Muscle layer of colon (tissue), 2 donors: ENCODE measurements at regions not wholly inside any gene's neighbourhood (a gene's known extent, or its start where the extent isn't known, plus 50 kb on each side); places are given as distances from the start of the nearest gene placed in this dataset.

Source experiments
- H3K27ac ChIP-seq: one replicate; pipeline ENCODE4 v1.7.0; 2013; ENCODE audit warnings: low read depth, mild to moderate bottlenecking, low read length, moderate library complexity
- H3K27me3 ChIP-seq, 2 donors: one replicate each; pipeline ENCODE4 v1.7.0; 2013; ENCODE audit warnings: low read length in 2 of 2, mild to moderate bottlenecking in 2 of 2; ENCODE audit not compliant: insufficient read depth in 2 of 2, control insufficient read depth in 1 of 2
- H3K36me3 ChIP-seq: one replicate; pipeline ENCODE4 v1.7.0; 2013; ENCODE audit warnings: mild to moderate bottlenecking, low read length; ENCODE audit not compliant: insufficient read depth
- H3K4me1 ChIP-seq: one replicate; pipeline ENCODE4 v1.7.0; 2013; ENCODE audit warnings: mild to moderate bottlenecking, low read length; ENCODE audit not compliant: insufficient read depth
- H3K4me3 ChIP-seq, 2 donors: one replicate each; pipeline ENCODE4 v1.7.0; 2013; ENCODE audit warnings: low read length in 2 of 2, low read depth in 1 of 2, mild to moderate bottlenecking in 1 of 2, moderate library complexity in 1 of 2
- H3K9ac ChIP-seq: one replicate; pipeline ENCODE4 v1.7.0; 2013; ENCODE audit warnings: low read length
- H3K9me3 ChIP-seq: one replicate; pipeline ENCODE4 v1.7.0; 2013; ENCODE audit warnings: mild to moderate bottlenecking, low read length
- donor health status: abdominal sarcoma.
- donor health status: Adenocarcinoma of cecum.

DNA sequence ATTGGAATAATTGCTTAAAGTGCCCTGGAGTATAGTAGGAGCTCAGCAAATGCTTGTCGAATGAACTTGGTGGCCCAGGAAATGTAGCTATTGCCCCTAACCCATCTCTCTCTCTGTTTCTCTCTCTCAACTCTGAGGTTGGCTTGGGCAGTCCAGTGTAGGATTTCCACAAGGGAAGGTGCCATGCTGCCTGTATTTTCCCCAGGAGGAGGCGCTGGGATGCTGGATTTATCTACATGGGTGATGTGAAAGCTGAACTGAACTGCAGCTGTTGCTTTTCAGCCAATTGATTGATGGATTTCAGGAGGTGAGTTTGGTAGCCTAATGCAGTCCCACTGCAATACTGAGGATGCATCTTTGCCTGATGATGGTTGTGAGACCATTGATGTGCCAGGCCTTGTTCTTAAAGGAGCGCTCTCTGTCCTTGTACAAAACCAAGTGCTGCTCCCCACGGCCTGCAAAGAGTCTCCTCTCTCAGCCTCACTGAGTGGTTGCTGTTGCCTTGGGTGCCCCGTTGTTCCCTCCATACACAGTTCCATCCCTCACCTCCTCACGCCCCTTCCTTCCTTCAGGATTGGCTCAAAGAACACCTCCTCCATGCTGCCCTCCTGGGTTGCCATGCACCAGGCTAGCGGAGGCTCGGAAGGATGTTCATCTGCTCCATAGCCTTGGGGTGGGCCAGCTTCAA lies 200.6 kb downstream of the GLRX3 start:
- Histone ChIP-seq H3K27ac (no peak overlapping the region), H3K9ac (no peak overlapping the region), H3K36me3 (no peaks in the 10 kb centered on the region), H3K27me3 (no peaks in the 10 kb centered on the region), H3K9me3 (no peaks in the 10 kb centered on the region), H3K4me3 (no peak overlapping the region), H3K4me1 (no peaks in the 10 kb centered on the region)

- H3K36me3 ChIP-seq: no peaks in the 10 kb centered on the region
- no peaks in the 10 kb centered on the region for H3K4me1 ChIP-seq
- no peak overlapping the region for H3K9ac ChIP-seq
These were observed 201.1 kb downstream of the GLRX3 start for GRCh38 chr10:130337305-130337640.

GRCh38 chr10:130337696-130338635 lies 201.8 kb downstream of the GLRX3 start:
- H3K4me3 ChIP-seq: no peak overlapping the region
- H3K27ac ChIP-seq: no peak overlapping the region
- no peak overlapping the region for H3K9ac ChIP-seq
- no peaks in the 10 kb centered on the region for H3K36me3 ChIP-seq
- H3K27me3 ChIP-seq: no peaks in the 10 kb centered on the region
- no peaks in the 10 kb centered on the region for H3K9me3 ChIP-seq
- no peaks in the 10 kb centered on the region for H3K4me1 ChIP-seq

More at GRCh38 chr10:130337305-130337640, 201.1 kb downstream of the GLRX3 start:
- no peaks in the 10 kb centered on the region for H3K27me3 ChIP-seq
- no peak overlapping the region for H3K27ac ChIP-seq
- no peak overlapping the region for H3K4me3 ChIP-seq
- H3K9me3 ChIP-seq: no peaks in the 10 kb centered on the region

GRCh38 chr10:130338636-130339024 lies 202.4 kb downstream of the GLRX3 start:
- Histone ChIP-seq H3K9ac (no peak overlapping the region), H3K4me1 (no peaks in the 10 kb centered on the region), H3K27me3 (no peaks in the 10 kb centered on the region), H3K4me3 (no peak overlapping the region), H3K36me3 (no peaks in the 10 kb centered on the region), H3K9me3 (no peaks in the 10 kb centered on the region), H3K27ac (no peak overlapping the region)

DNA sequence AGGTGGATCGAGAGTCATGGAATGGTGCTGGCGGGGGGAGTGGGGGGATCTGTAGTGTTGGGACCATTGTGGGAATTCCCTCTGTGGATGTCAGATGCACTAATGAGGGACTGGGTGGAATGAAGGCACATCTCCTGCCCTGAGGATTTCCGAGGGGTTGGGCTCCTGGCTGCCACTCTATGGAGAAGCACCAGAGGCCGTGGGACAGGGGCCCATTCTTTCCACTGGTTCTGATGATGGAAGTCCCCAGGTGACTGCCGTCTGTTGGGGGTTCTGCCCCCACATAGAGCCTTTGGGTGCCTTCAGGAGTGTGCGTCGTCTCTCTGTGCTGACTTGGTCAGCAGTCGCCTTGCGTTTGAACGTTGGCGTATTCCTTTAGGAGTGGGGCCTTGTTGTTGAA lies 202.9 kb downstream of the GLRX3 start:
- Histone ChIP-seq H3K4me1 (no peaks in the 10 kb centered on the region), H3K27ac (no peak overlapping the region)

DNA sequence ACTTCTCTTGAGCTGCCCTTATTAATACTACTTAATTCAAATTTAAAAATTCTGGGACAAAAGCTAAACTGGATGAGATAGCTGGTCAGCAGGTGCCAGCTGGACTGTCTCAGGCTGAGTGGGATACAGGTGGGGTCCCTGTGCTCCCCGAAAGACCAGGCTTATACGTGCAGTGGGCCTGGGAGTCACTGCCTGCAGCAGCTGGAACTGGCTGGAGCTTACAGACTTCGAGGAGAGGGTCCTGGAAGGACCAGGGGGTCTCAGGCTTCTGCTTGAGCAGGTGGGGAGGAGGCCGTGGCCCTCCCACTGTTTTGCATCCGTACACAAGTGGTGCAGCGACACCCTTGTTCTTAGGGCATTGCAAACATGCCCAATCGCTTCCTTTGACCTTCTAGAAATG lies 203.7 kb downstream of the GLRX3 start:
- no peaks in the 10 kb centered on the region for H3K27me3 ChIP-seq
- H3K4me3 ChIP-seq: no peak overlapping the region
- H3K27ac ChIP-seq: no peak overlapping the region
- H3K4me1 ChIP-seq: no peaks in the 10 kb centered on the region
- H3K36me3 ChIP-seq: no peaks in the 10 kb centered on the region
- no peak overlapping the region for H3K9ac ChIP-seq
- no peaks in the 10 kb centered on the region for H3K9me3 ChIP-seq

More for the DNA sequence above, 202.9 kb downstream of the GLRX3 start:
- Histone ChIP-seq H3K36me3 (no peaks in the 10 kb centered on the region), H3K4me3 (no peak overlapping the region), H3K27me3 (no peaks in the 10 kb centered on the region), H3K9me3 (no peaks in the 10 kb centered on the region), H3K9ac (no peak overlapping the region)

GRCh38 chr10:130340816-130341215 lies 204.6 kb downstream of the GLRX3 start:
- Histone ChIP-seq H3K27ac (no peak overlapping the region), H3K27me3 (no peaks in the 10 kb centered on the region), H3K9ac (no peak overlapping the region), H3K4me3 (no peak overlapping the region), H3K4me1 (no peaks in the 10 kb centered on the region), H3K36me3 (no peaks in the 10 kb centered on the region), H3K9me3 (no peaks in the 10 kb centered on the region)

DNA sequence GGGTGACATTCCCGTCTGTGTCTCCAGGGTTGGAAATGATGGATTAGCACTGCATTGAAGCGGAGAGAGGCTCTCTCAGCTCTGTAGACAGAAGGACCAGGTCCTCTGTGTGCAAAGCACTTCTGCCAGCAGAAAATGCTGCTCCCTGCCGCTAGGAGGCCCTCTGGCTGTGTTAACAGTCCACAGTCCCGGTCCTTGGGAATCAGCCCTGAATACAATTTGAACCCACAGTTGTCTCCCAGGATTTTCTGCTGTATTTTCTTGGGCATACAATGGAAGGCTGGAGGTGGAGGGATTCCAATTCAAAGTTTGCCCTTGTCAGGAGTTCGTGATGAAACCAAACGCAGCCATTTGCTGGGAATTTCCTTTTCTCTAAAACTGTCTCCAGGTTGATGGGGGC lies 205.2 kb downstream of the GLRX3 start:
- Histone ChIP-seq H3K9ac (no peak overlapping the region), H3K27me3 (no peaks in the 10 kb centered on the region), H3K27ac (no peak overlapping the region), H3K36me3 (no peaks in the 10 kb centered on the region), H3K4me1 (no peaks in the 10 kb centered on the region), H3K9me3 (no peaks in the 10 kb centered on the region), H3K4me3 (no peak overlapping the region)

- Histone ChIP-seq H3K27me3 (no peaks in the 10 kb centered on the region), H3K4me3 (no peak overlapping the region), H3K9ac (no peak overlapping the region), H3K36me3 (no peaks in the 10 kb centered on the region), H3K4me1 (no peaks in the 10 kb centered on the region), H3K27ac (no peak overlapping the region), H3K9me3 (no peaks in the 10 kb centered on the region)
These were observed 209.5 kb downstream of the GLRX3 start for GRCh38 chr10:130345728-130346127.

GRCh38 chr10:130350996-130351395 lies 214.8 kb downstream of the GLRX3 start:
- H3K4me3 ChIP-seq: no peak overlapping the region
- no peak overlapping the region for H3K9ac ChIP-seq
- no peaks in the 10 kb centered on the region for H3K4me1 ChIP-seq
- no peak overlapping the region for H3K27ac ChIP-seq
- no peaks in the 10 kb centered on the region for H3K36me3 ChIP-seq
- H3K27me3 ChIP-seq: no peaks in the 10 kb centered on the region
- no peaks in the 10 kb centered on the region for H3K9me3 ChIP-seq

DNA sequence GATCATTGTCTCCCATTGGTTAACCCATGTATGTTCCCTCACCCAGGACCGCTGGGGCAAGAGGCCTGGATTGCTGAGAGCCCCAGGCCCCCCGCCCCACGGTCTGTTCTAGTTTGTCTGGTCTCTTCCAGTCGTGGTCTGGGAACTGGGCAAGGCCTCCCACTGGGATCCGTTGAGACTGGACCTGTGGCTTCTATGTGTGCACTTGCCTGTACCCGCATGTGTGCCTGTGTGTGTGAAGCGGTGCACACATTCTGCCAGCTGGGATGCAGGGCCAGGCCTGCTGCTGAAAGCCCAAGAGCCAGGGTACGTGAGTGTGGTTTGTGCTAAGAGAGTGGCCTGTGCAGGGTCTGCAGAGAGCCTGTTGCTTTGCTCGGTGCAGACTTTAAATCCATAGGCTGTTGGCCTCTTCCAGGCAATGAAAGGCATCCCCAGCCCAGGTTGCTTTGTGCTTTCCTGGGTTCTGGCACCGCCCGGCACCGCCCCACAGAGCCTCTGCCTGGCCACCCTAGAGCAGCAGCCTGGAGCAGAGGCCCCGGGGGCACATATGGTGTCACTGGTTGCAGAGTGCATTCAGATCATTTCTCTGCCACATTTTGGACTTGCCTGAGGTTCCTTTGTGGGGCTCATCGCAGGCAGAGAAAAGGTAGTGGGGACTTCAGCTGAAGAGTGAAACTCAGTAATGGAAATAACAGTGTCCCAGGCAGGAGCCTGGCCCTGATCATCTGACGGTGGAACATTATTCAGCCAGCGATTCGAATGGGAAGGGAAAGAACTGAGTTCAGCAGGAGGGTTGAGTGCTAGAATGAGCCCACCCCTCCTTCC lies 215.5 kb downstream of the GLRX3 start:
- Histone ChIP-seq H3K27me3 (no peaks in the 10 kb centered on the region), H3K4me1 (no peaks in the 10 kb centered on the region), H3K36me3 (no peaks in the 10 kb centered on the region), H3K27ac (no peak overlapping the region), H3K4me3 (no peak overlapping the region), H3K9me3 (no peaks in the 10 kb centered on the region), H3K9ac (no peak overlapping the region)
